Fibroblast of skin of back (primary cell): ENCODE measurements at regions not wholly inside any gene's neighbourhood (a gene's known extent, or its start where the extent isn't known, plus 50 kb on each side); places are given as distances from the start of the nearest gene placed in this dataset.

Experiments used
- DNase-seq: peaks from one replicate; pipeline ENCODE4 v3.0.0-alpha.2; 2013

- DNase-seq, result peak; percentile 87
These were observed 99.2 kb downstream of the C12orf50 start for GRCh38 chr12:87930033-87930432.

GRCh38 chr12:87929346-87929745 lies 99.9 kb downstream of the C12orf50 start:
- no peak for DNase-seq

- DNase-seq, result no peak
These were observed 101.2 kb downstream of the C12orf50 start for GRCh38 chr12:87928031-87928430.

- DNase-seq, result no peak
These were observed 104.2 kb downstream of the C12orf50 start for GRCh38 chr12:87925021-87925420.

GRCh38 chr12:87924149-87924548 lies 105.1 kb downstream of the C12orf50 start:
- DNase-seq, result peak; percentile 86

- peak; percentile 38 for DNase-seq
These were observed 105.8 kb downstream of the C12orf50 start for GRCh38 chr12:87923361-87923760.

- peak; percentile 58 for DNase-seq
These were observed 106.5 kb downstream of the C12orf50 start for GRCh38 chr12:87922736-87923135.

- DNase-seq, result no peak
These were observed 107.6 kb downstream of the C12orf50 start for GRCh38 chr12:87921621-87922020.

GRCh38 chr12:87920139-87920538 lies 109.1 kb downstream of the C12orf50 start:
- no peak for DNase-seq

- no peak for DNase-seq
These were observed 127.7 kb downstream of the C12orf50 start for GRCh38 chr12:87901457-87901856.

GRCh38 chr12:87897662-87898061 lies 131.5 kb downstream of the C12orf50 start:
- DNase-seq, result no peak

GRCh38 chr12:87883806-87884205 lies 145.4 kb downstream of the C12orf50 start:
- no peak for DNase-seq

- DNase-seq, result no peak
These were observed 150.1 kb downstream of the C12orf50 start for GRCh38 chr12:87879141-87879540.

GRCh38 chr12:87870493-87871460 lies 158.4 kb downstream of the C12orf50 start:
- DNase-seq, result no peak

- DNase-seq, result no peak
These were observed 159.1 kb downstream of the C12orf50 start for GRCh38 chr12:87870061-87870460.

GRCh38 chr12:87866578-87867292 lies 162.5 kb downstream of the C12orf50 start:
- DNase-seq, result peak; percentile 38

- DNase-seq, result no peak
These were observed 167.4 kb downstream of the C12orf50 start for GRCh38 chr12:87861791-87862190.

- no peak for DNase-seq
These were observed 175.7 kb downstream of the C12orf50 start for GRCh38 chr12:87853448-87854003.

- no peak for DNase-seq
These were observed 180.1 kb downstream of the C12orf50 start for GRCh38 chr12:87849074-87849473.

GRCh38 chr12:87848248-87848868 lies 180.8 kb downstream of the C12orf50 start:
- peak; percentile 57 for DNase-seq

GRCh38 chr12:87847147-87847546 lies 182.1 kb downstream of the C12orf50 start:
- DNase-seq, result no peak

GRCh38 chr12:87846045-87846444 lies 183.2 kb downstream of the C12orf50 start:
- no peak for DNase-seq

GRCh38 chr12:87841935-87842334 lies 187.3 kb downstream of the C12orf50 start:
- DNase-seq, result no peak
